MM.1S (cell line): ENCODE measurements at regions not wholly inside any gene's neighbourhood (a gene's known extent, or its start where the extent isn't known, plus 50 kb on each side); places are given as distances from the start of the nearest gene placed in this dataset.

Source experiments
- CTCF ChIP-seq: fragments of 300-600 bp; sonication (generic); IDR thresholded peaks from 2 replicates; pipeline ENCODE4 v1.5.1; 2016; ENCODE audit warnings: antibody characterized with exemption, low read length, mixed read lengths
- EZH2 ChIP-seq: fragments of 300-600 bp; sonication (generic); optimal IDR thresholded peaks from 2 replicates; pipeline ENCODE3; 2017; ENCODE audit warnings: low read depth, mild to moderate bottlenecking, antibody characterized with exemption, low read length, mixed read lengths

- TF ChIP-seq CTCF (no peak), EZH2 (no peak)
Observed at GRCh38 chr6:16930432-16930831, 169.2 kb upstream of the ATXN1 start.
